D721Med (cell line): ENCODE measurements at regions not wholly inside any gene's neighbourhood (a gene's known extent, or its start where the extent isn't known, plus 50 kb on each side); places are given as distances from the start of the nearest gene placed in this dataset.

Source experiments
- DNase-seq: peaks from one replicate; pipeline ENCODE4 v3.0.0; 2011; ENCODE audit warnings: low spot score; ENCODE audit not compliant: insufficient read length
- FAIRE-seq: peaks from 2 replicates; lab custom pipeline; 2011; peaks lifted over from hg19 to GRCh38; lab: Jason Lieb, UNC
- TF ChIP-seq, protein P1 (sequence below): IDR thresholded peaks from 2 replicates; pipeline ENCODE4 v1.5.1; 2012; ENCODE audit warnings: mild to moderate bottlenecking, control low read depth; ENCODE audit not compliant: insufficient read depth; ENCODE audit errors: missing control alignments

DNA sequence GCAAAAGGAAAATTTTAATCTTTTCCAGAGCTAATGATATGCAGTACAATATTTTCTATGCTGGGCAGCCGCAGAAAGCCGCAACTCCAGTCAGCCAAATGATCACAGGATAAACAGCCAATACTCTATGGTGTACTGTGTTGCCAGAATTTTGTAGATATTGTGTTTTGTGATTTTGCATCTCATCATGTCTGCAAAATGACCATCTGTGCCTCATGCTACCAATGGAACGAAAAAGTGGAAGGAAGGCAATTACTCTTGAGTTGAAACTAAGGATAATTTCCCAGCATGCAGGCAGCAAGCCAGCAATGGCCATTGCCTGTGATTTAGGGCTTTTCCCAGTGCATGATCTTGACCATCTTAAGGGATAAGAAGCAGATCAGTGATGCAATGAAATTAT, 891.9 kb downstream of the PLOD2 start:
- TF ChIP-seq, protein P1, sequence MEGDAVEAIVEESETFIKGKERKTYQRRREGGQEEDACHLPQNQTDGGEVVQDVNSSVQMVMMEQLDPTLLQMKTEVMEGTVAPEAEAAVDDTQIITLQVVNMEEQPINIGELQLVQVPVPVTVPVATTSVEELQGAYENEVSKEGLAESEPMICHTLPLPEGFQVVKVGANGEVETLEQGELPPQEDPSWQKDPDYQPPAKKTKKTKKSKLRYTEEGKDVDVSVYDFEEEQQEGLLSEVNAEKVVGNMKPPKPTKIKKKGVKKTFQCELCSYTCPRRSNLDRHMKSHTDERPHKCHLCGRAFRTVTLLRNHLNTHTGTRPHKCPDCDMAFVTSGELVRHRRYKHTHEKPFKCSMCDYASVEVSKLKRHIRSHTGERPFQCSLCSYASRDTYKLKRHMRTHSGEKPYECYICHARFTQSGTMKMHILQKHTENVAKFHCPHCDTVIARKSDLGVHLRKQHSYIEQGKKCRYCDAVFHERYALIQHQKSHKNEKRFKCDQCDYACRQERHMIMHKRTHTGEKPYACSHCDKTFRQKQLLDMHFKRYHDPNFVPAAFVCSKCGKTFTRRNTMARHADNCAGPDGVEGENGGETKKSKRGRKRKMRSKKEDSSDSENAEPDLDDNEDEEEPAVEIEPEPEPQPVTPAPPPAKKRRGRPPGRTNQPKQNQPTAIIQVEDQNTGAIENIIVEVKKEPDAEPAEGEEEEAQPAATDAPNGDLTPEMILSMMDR = no peak
- FAIRE-seq (no peak), DNase-seq (no peak)

DNA sequence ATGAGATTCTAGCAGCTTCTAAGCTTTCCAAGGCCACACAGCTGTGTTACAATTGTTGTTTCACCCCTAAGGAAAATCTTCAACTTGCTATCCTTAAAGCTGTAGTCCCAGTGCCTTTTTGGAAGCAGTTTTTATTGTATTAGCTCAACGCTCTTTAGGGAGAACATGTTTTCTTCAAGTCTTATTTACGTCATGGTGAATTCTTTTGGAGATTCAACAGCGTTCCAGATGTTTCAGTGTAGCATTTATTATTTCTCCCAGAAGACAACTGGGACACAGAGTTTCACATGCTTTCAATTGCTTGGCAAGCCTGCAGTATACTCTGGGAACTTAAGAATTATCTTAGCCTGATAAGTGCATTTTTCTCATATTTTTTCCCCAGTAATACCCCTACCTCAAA, 888.3 kb downstream of the PLOD2 start:
- DNase-seq = no peak
- TF ChIP-seq, protein P1 = no peak
- no peak for FAIRE-seq

DNA sequence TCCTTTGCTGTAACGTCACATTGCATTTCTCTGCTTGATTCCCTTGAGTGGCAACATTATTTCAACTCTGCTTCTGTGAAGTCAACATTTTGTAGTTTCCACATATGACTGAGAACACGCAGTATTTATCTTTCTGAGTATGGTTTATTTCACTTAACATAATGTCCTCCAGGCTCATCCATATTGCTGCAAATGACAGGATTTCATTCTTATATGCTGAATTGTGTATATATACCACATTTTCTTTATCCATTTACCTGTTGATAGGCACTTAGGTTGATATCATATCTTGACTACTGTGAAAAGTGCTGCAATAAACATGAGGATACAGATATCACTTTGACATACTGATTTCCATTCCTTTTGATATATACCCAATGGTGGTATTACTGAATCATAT, 878.5 kb downstream of the PLOD2 start:
- TF ChIP-seq, protein P1 = no peak
- DNase-seq (no peak), FAIRE-seq (peak; percentile 53)

DNA sequence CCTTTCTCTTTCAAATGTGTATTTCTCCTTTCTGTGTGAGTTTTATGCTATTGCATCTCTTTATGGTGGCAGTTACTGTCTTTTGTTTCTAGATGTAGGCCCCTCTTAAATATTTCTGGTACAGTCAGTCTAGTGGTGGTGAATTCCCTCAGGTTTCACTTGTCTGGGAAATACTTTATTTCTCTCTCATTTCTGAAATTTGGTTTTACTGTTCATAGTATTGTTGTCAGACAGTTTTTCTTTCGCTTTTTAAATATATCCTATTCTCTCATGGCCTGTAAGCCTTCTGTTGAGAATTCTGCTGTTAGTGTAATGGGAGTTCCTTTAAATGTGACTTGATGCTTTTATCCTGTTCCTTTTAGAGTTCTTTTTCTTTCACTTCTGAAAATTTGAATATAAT, 874.0 kb downstream of the PLOD2 start:
- FAIRE-seq (no peak), DNase-seq (no peak)
- TF ChIP-seq, protein P1 = no peak

DNA sequence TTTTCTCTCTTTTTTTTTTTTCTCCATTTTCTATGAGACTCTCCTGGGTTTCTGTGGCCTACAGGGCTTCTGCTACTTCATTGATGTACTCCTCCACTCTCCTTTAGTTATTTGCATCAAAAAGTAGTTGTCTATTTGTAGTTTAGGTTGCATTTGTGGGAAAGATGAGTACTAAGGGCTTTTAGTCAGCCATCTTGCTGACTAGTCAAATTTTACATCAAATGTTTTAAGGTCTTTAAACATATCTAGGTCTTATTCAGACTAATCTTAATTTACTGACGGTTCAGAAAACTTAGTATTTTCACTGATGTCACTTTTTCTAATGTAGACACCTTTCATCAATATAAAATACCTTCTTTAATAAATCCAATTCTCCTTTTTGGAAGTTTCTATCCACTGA, 871.0 kb downstream of the PLOD2 start:
- no peak for FAIRE-seq
- DNase-seq = no peak
- TF ChIP-seq, protein P1 = no peak

DNA sequence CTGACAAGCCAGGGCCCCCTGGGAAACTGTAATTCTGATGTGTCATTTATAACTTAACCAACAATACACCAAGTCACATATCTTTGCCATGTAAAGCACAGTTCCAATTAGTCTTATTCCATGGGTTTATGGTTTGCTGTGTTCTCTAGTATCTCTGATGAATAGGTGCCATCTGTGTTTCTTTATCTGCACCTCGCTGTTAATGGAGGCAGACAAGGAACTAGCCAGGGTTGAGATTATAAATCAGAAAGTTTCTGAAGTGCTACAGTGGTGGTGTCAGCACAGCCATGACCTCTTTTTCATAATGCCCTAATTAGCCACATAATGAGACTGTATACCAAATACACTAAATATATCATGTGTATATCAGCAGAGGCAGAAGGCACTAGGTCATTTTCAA, 866.4 kb downstream of the PLOD2 start:
- TF ChIP-seq, protein P1 = no peak
- FAIRE-seq = no peak
- DNase-seq = no peak

DNA sequence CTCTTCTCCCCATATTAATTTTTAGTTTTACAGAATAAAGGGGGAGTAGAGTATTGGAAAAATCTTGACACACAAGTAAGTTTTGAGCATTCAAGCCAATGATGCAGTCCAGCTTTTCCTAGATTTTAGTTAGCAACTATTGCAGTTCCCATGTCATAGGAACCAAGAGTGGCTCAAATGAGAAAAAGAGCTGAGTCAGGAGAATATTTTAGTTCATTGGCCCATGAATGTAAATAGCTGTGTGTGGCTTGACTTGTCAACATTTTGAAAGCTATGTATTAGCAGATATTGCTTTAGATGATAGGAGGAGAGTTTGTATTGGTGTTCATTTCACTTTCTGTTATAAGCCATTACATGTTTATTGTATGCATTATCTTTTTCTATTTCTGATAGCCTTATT, 853.7 kb downstream of the PLOD2 start:
- peak; percentile 55 for FAIRE-seq
- DNase-seq = no peak
- TF ChIP-seq, protein P1 = no peak
